SK-N-SH (cell line): ENCODE measurements at regions not wholly inside any gene's neighbourhood (a gene's known extent, or its start where the extent isn't known, plus 50 kb on each side); places are given as distances from the start of the nearest gene placed in this dataset.

Experiments
- CTCF ChIA-PET: fragments of 300-600, 350-600 bp; formaldehyde crosslinking; extraction: SDS; loops from one replicate; lab custom pipeline; 2021; lab: Yijun Ruan, JAX
- POLR2A ChIA-PET: fragments of 350-600 bp; sonication (Branson Sonifier 250); formaldehyde crosslinking; extraction: SDS; loops from one replicate; lab custom pipeline; 2020; ENCODE audit warnings: antibody characterized with exemption, inconsistent platforms; lab: Yijun Ruan, JAX
- DNase-seq: peaks from one replicate; pipeline ENCODE4 v3.0.0; 2012
- H2AFZ ChIP-seq: fragments of 200-600 bp; sonication (generic); 2 replicates; pipeline ENCODE4 v1.8.1; 2016; ENCODE audit warnings: antibody characterized with exemption, mild to moderate bottlenecking, low read depth
- H3F3A ChIP-seq: fragments of 200-600 bp; sonication (generic); replicated peaks from 2 replicates; pipeline ENCODE3; 2016; ENCODE audit warnings: antibody characterized with exemption, mild to moderate bottlenecking; ENCODE audit not compliant: insufficient read depth
- H3K27ac ChIP-seq, 2 experiments: fragments of 200-500 bp in 1 of 2; fragments of 200-600 bp in 1 of 2; sonication (Bioruptor generic) in 1 of 2; sonication (generic), shearing (Covaris generic) in 1 of 2; 2 replicates each; pipeline versions ENCODE4 v1.5.1 to v1.6.1; 2014 to 2016; ENCODE audit warnings: low read depth in 2 of 2, inconsistent platforms in 1 of 2, low read length in 1 of 2, mild to moderate bottlenecking in 1 of 2, mixed read lengths in 1 of 2
- H3K27me3 ChIP-seq: fragments of 200-600 bp; sonication (generic), shearing (Covaris generic); 2 replicates; pipeline ENCODE4 v1.6.1; 2016; ENCODE audit warnings: mixed run types; ENCODE audit not compliant: insufficient read depth
- H3K36me3 ChIP-seq, 2 experiments: fragments of 200-500 bp in 1 of 2; fragments of 200-600 bp in 1 of 2; sonication (Bioruptor generic) in 1 of 2; sonication (generic) in 1 of 2; replicated peaks in 1 of 2; 2 replicates each; pipeline versions ENCODE3 to v1.5.1; 2014 to 2016; ENCODE audit warnings: low read length in 1 of 2, mild to moderate bottlenecking in 1 of 2; ENCODE audit not compliant: insufficient read depth in 2 of 2, control insufficient read depth in 1 of 2
- H3K4me1 ChIP-seq, 2 experiments: fragments of 200-500 bp in 1 of 2; fragments of 200-600 bp in 1 of 2; sonication (Bioruptor generic) in 1 of 2; sonication (generic), shearing (Covaris generic) in 1 of 2; 2 replicates each; pipeline versions ENCODE4 v1.5.1 to v1.6.1; 2014 to 2016; ENCODE audit warnings: low read depth in 1 of 2, low read length in 1 of 2, mixed run types in 1 of 2; ENCODE audit not compliant: insufficient read depth in 2 of 2, control insufficient read depth in 1 of 2
- H3K4me2 ChIP-seq: fragments of 200-600 bp; sonication (generic), shearing (Covaris generic); 2 replicates; pipeline ENCODE4 v1.6.1; 2017; ENCODE audit warnings: mixed run types
- H3K4me3 ChIP-seq, 2 experiments: fragments of 200-500 bp in 1 of 2; fragments of 200-600 bp in 1 of 2; sonication (Bioruptor generic) in 1 of 2; sonication (generic), shearing (Covaris generic) in 1 of 2; 2 replicates each; pipeline versions ENCODE4 v1.5.1 to v1.8.1; 2014 to 2016; ENCODE audit warnings: low read depth in 2 of 2, inconsistent platforms in 1 of 2, low read length in 1 of 2, mild to moderate bottlenecking in 1 of 2, mixed read lengths in 1 of 2, moderate library complexity in 1 of 2
- H3K79me2 ChIP-seq: fragments of 200-600 bp; sonication (generic); 2 replicates; pipeline ENCODE4 v1.8.1; 2017; ENCODE audit warnings: mild to moderate bottlenecking; ENCODE audit not compliant: insufficient read depth
- H3K9ac ChIP-seq: fragments of 200-600 bp; sonication (generic); 2 replicates; pipeline ENCODE4 v1.6.1; 2017; ENCODE audit warnings: mixed run types
- H3K9me2 ChIP-seq: fragments of 200-600 bp; sonication (generic); 2 replicates; pipeline ENCODE4 v1.6.1; 2017; ENCODE audit warnings: mixed run types
- H3K9me3 ChIP-seq: fragments of 200-600 bp; sonication (generic); 2 replicates; pipeline ENCODE4 v1.6.1; 2017; ENCODE audit warnings: mixed run types, mild to moderate bottlenecking, moderate library complexity
- H4K20me1 ChIP-seq: fragments of 200-600 bp; sonication (generic); 2 replicates; pipeline ENCODE4 v1.6.1; 2017; ENCODE audit warnings: mild to moderate bottlenecking, mixed run types; ENCODE audit not compliant: insufficient read depth
- CHD2 ChIP-seq: fragments of 150-350 bp; IDR thresholded peaks from 2 replicates; pipeline ENCODE4 v1.6.1; 2018; ENCODE audit warnings: low read length; ENCODE audit not compliant: partially characterized antibody
- CTCF ChIP-seq: fragments of 200-600 bp; sonication (generic); IDR thresholded peaks from 2 replicates; pipeline ENCODE4 v1.6.1; 2017; ENCODE audit warnings: antibody characterized with exemption, mild to moderate bottlenecking, moderate library complexity
- ELF1 ChIP-seq: IDR thresholded peaks from 2 replicates; pipeline ENCODE4 v1.4.0; 2012
- FOXM1 ChIP-seq: IDR thresholded peaks from 2 replicates; pipeline ENCODE4 v1.4.0; 2012; ENCODE audit warnings: low read depth, mild to moderate bottlenecking
- GABPA ChIP-seq: IDR thresholded peaks from 2 replicates; pipeline ENCODE4 v1.4.0; 2012; ENCODE audit warnings: low read depth, mild to moderate bottlenecking
- GATA2 ChIP-seq: sonication (generic); formaldehyde crosslinking; IDR thresholded peaks from 2 replicates; pipeline ENCODE4 v1.5.0; 2020; ENCODE audit warnings: mild to moderate bottlenecking, missing genetic modification reagents
- JUND ChIP-seq: IDR thresholded peaks from 2 replicates; pipeline ENCODE4 v1.4.0; 2012
- MAX ChIP-seq: IDR thresholded peaks from 2 replicates; pipeline ENCODE4 v1.4.0; 2012; ENCODE audit warnings: low read depth
- MEF2A ChIP-seq: IDR thresholded peaks from 2 replicates; pipeline ENCODE4 v1.4.0; 2012; ENCODE audit warnings: low read depth, borderline replicate concordance
- POLR2AphosphoS5 ChIP-seq: IDR thresholded peaks from 2 replicates; pipeline ENCODE4 v1.6.1; 2012; ENCODE audit warnings: low read depth, low read length
- RAD21 ChIP-seq: IDR thresholded peaks from 2 replicates; pipeline ENCODE4 v1.6.1; 2012; ENCODE audit warnings: mild to moderate bottlenecking, low read length
- RCOR1 ChIP-seq: fragments of 150-350 bp; IDR thresholded peaks from 2 replicates; pipeline ENCODE4 v1.6.1; 2017; ENCODE audit warnings: antibody characterized with exemption, low read length
- SIN3A ChIP-seq: IDR thresholded peaks from 2 replicates; pipeline ENCODE4 v1.6.1; 2012; ENCODE audit warnings: low read depth, mild to moderate bottlenecking, low read length, moderate library complexity, borderline replicate concordance
- SMC3 ChIP-seq: IDR thresholded peaks from 2 replicates; pipeline ENCODE4 v1.6.1; 2012; ENCODE audit warnings: low read depth, low read length, improper control_type of control experiment
- TEAD4 ChIP-seq: IDR thresholded peaks from 2 replicates; pipeline ENCODE4 v1.4.0; 2012; ENCODE audit warnings: mild to moderate bottlenecking, borderline replicate concordance; ENCODE audit not compliant: insufficient read depth
- USF1 ChIP-seq: IDR thresholded peaks from 2 replicates; pipeline ENCODE4 v1.4.0; 2012; ENCODE audit warnings: low read depth, borderline replicate concordance
- YY1 ChIP-seq: IDR thresholded peaks from 2 replicates; pipeline ENCODE4 v1.4.0; 2012; ENCODE audit warnings: low read depth, mild to moderate bottlenecking
- ZBTB33 ChIP-seq: IDR thresholded peaks from 2 replicates; pipeline ENCODE4 v1.4.0; 2012; ENCODE audit warnings: low read depth, borderline replicate concordance
- WGBS: methylation state at CpG from one replicate; pipeline ENCODE4 v1.1.6; 2017; ENCODE audit warnings: low lambda C conversion rate; 5-methylcytosine and 5-hydroxymethylcytosine counted together
- TF ChIP-seq, protein P1 (sequence below): IDR thresholded peaks from 2 replicates; pipeline ENCODE4 v1.6.1; 2012; ENCODE audit warnings: mild to moderate bottlenecking, low read depth, low read length, moderate library complexity
- TF ChIP-seq, protein P2 (sequence below): IDR thresholded peaks from 2 replicates; pipeline ENCODE4; 2012

DNA sequence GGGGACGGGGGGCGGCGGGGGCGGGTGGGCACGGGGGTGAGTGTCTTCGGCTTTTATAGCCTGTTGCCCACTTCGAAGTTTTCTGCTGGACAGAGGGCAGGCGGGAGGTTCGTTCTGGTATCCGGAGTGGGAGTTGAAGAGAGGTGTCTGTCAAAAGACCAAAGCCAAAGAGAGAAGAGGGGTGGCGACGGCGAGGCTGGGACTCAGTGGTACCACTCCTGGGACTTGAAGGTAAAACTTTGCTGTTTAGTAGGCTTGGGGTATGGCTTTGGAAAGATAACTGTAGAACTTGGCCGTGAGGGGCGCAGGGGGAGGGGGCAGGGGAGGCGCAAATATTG is 215.8 kb upstream of the DTNA start:
- H3K9me3 ChIP-seq: no peaks in the 10 kb centered on the region
- no peak for DNase-seq
- POLR2A ChIA-PET: no interaction called here
- no peak overlapping the region for H3K4me2 ChIP-seq
- H3K36me3 ChIP-seq: no peaks in the 10 kb centered on the region
- no peak overlapping the region for H3K27ac ChIP-seq
- H3K9ac ChIP-seq: no peak overlapping the region
- no peaks in the 10 kb centered on the region; a peak in 2 of 4 replicates for H3K4me1 ChIP-seq
- 25% methylated on average over 15 of the region's 16 CpGs for WGBS
- no peaks in the 10 kb centered on the region for H3K9me2 ChIP-seq
- H3K4me3 ChIP-seq: peak overlapping the region in 1 of 2 experiments; percentile 53; a peak in 1 of 4 replicates
- H4K20me1 ChIP-seq: no peaks in the 10 kb centered on the region
- no peaks in the 10 kb centered on the region for H3K79me2 ChIP-seq
- TF ChIP-seq FOXM1: no peak
- no peak for TF ChIP-seq GATA2
- no peak for TF ChIP-seq GABPA
- no peak for TF ChIP-seq ELF1
- TF ChIP-seq USF1: no peak
- TF ChIP-seq, protein P1, sequence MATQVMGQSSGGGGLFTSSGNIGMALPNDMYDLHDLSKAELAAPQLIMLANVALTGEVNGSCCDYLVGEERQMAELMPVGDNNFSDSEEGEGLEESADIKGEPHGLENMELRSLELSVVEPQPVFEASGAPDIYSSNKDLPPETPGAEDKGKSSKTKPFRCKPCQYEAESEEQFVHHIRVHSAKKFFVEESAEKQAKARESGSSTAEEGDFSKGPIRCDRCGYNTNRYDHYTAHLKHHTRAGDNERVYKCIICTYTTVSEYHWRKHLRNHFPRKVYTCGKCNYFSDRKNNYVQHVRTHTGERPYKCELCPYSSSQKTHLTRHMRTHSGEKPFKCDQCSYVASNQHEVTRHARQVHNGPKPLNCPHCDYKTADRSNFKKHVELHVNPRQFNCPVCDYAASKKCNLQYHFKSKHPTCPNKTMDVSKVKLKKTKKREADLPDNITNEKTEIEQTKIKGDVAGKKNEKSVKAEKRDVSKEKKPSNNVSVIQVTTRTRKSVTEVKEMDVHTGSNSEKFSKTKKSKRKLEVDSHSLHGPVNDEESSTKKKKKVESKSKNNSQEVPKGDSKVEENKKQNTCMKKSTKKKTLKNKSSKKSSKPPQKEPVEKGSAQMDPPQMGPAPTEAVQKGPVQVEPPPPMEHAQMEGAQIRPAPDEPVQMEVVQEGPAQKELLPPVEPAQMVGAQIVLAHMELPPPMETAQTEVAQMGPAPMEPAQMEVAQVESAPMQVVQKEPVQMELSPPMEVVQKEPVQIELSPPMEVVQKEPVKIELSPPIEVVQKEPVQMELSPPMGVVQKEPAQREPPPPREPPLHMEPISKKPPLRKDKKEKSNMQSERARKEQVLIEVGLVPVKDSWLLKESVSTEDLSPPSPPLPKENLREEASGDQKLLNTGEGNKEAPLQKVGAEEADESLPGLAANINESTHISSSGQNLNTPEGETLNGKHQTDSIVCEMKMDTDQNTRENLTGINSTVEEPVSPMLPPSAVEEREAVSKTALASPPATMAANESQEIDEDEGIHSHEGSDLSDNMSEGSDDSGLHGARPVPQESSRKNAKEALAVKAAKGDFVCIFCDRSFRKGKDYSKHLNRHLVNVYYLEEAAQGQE: no peak
- TF ChIP-seq MAX: no peak
- TF ChIP-seq ZBTB33: no peak
- no peak for TF ChIP-seq RAD21
- no peak for TF ChIP-seq RCOR1
- TF ChIP-seq, all 33 proteins: peak for 0
- H3K27me3 ChIP-seq: no peaks in the 10 kb centered on the region
- H2AFZ ChIP-seq: no peak overlapping the region
- peaks cover 8% of the 10 kb centered on the region for H3F3A ChIP-seq
- CTCF ChIA-PET: interaction anchor here (0.6 to 3.3 kb wide), 2 partner anchors 167 to 636 kb away, joined by 3 to 12 read pairs; no protein-coding TSS in a partner anchor

DNA sequence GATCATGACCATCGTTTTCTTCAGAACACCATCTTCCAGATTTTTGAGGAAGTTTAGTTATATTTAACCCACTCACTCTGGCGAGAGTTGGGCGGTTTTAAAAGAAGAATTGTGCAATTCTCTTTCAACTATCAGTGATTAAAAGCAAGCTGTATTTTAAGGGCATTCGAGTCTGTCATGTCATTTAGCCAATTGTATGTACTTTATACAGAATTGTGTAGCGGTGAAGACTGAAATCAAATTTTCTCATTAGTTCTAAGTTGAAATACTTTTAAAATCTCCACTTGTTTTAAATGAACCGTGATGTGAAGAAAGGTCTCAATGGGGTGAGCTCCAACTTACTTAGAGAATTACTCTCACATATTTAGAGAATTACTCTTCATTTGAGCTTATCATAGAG is 214.6 kb upstream of the DTNA start:
- Histone ChIP-seq H3K4me3 (no peak overlapping the region), H4K20me1 (no peaks in the 10 kb centered on the region), H3K79me2 (no peaks in the 10 kb centered on the region), H3K4me1 (no peaks in the 10 kb centered on the region; a peak in 2 of 4 replicates), H2AFZ (no peak overlapping the region), H3K27ac (no peak overlapping the region), H3F3A (peaks cover 8% of the 10 kb centered on the region), H3K4me2 (no peak overlapping the region), H3K36me3 (no peaks in the 10 kb centered on the region), H3K9me2 (no peaks in the 10 kb centered on the region), H3K9ac (no peak overlapping the region), H3K9me3 (no peaks in the 10 kb centered on the region), H3K27me3 (no peaks in the 10 kb centered on the region)
- ChIA-PET CTCF (interaction anchor here (0.8 to 3.3 kb wide), 4 partner anchors 16 to 165 kb away, joined by 3 to 12 read pairs (median 4); no protein-coding TSS in a partner anchor), POLR2A (no interaction called here)
- DNase-seq: no peak
- TF ChIP-seq RAD21 (no peak), POLR2AphosphoS5 (no peak), SIN3A (no peak), MEF2A (no peak), JUND (no peak), TEAD4 (no peak), ELF1 (no peak), CHD2 (no peak), FOXM1 (no peak), YY1 (no peak), CTCF (no peak), SMC3 (no peak)
- TF ChIP-seq, protein P2, sequence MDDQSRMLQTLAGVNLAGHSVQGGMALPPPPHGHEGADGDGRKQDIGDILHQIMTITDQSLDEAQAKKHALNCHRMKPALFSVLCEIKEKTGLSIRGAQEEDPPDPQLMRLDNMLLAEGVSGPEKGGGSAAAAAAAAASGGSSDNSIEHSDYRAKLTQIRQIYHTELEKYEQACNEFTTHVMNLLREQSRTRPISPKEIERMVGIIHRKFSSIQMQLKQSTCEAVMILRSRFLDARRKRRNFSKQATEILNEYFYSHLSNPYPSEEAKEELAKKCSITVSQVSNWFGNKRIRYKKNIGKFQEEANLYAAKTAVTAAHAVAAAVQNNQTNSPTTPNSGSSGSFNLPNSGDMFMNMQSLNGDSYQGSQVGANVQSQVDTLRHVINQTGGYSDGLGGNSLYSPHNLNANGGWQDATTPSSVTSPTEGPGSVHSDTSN: no peak
- WGBS: 80% methylated on average over 6 of the region's 6 CpGs
